Neuronal stem cell (in vitro differentiated cells): ENCODE measurements at regions not wholly inside any gene's neighbourhood (a gene's known extent, or its start where the extent isn't known, plus 50 kb on each side); places are given as distances from the start of the nearest gene placed in this dataset.

Experiments
- DNase-seq: peaks from one replicate; pipeline ENCODE4 v3.0.0-alpha.2; 2013; ENCODE audit warnings: low spot score
- H2AFZ ChIP-seq: one replicate; pipeline ENCODE4 v1.6.1; 2013; ENCODE audit warnings: mild to moderate bottlenecking, low read length, inconsistent platforms
- H2AK5ac ChIP-seq: 2 replicates; pipeline ENCODE4 v1.6.1; 2013; ENCODE audit warnings: low read depth, mild to moderate bottlenecking, inconsistent platforms, low read length, moderate library complexity, mixed read lengths
- H2BK120ac ChIP-seq: 2 replicates; pipeline ENCODE4 v1.6.1; 2013; ENCODE audit warnings: low read depth, mild to moderate bottlenecking, inconsistent platforms, low read length, moderate library complexity, mixed read lengths
- H2BK12ac ChIP-seq: one replicate; pipeline ENCODE4 v1.6.1; 2013; ENCODE audit warnings: low read length, inconsistent platforms
- H2BK15ac ChIP-seq: 2 replicates; pipeline ENCODE4 v1.6.1; 2013; ENCODE audit warnings: mild to moderate bottlenecking, low read length, inconsistent platforms, mixed read lengths
- H2BK5ac ChIP-seq: one replicate; pipeline ENCODE4 v1.6.1; 2013; ENCODE audit warnings: inconsistent platforms, mild to moderate bottlenecking, low read length, moderate library complexity
- H3K14ac ChIP-seq: one replicate; pipeline ENCODE4 v1.6.1; 2013; ENCODE audit warnings: low read length, inconsistent platforms
- H3K18ac ChIP-seq: 2 replicates; pipeline ENCODE4 v1.6.1; 2013; ENCODE audit warnings: low read length, inconsistent platforms
- H3K23ac ChIP-seq: 2 replicates; pipeline ENCODE4 v1.6.1; 2013; ENCODE audit warnings: low read depth, mild to moderate bottlenecking, mixed read lengths, low read length, inconsistent platforms; ENCODE audit not compliant: poor library complexity
- H3K27ac ChIP-seq: replicated peaks from 3 replicates; pipeline ENCODE4 v1.5.1; 2013; ENCODE audit warnings: low read length, inconsistent platforms
- H3K27me3 ChIP-seq, 3 experiments: 2 replicates each; pipeline ENCODE4 v1.6.1; 2013; ENCODE audit warnings: low read length in 3 of 3, mild to moderate bottlenecking in 2 of 3, inconsistent platforms in 1 of 3, low read depth in 1 of 3, mixed read lengths in 1 of 3, moderate library complexity in 1 of 3; ENCODE audit not compliant: control insufficient read depth in 3 of 3, insufficient read depth in 3 of 3
- H3K36me3 ChIP-seq, 2 donors: replicated peaks in 1 of 2; 2 replicates each; pipeline ENCODE4 v1.6.1; 2013; ENCODE audit warnings: low read length in 2 of 2; ENCODE audit not compliant: control insufficient read depth in 2 of 2, insufficient read depth in 2 of 2
- H3K4ac ChIP-seq: 2 replicates; pipeline ENCODE4 v1.6.1; 2013; ENCODE audit warnings: inconsistent platforms, mild to moderate bottlenecking, low read length, moderate library complexity
- H3K4me1 ChIP-seq, 2 donors: 1 replicate in 1 of 2; 2 replicates in 1 of 2; pipeline ENCODE4 v1.6.1; 2013; ENCODE audit warnings: low read length in 2 of 2, low read depth in 1 of 2; ENCODE audit not compliant: control insufficient read depth in 2 of 2, insufficient read depth in 1 of 2
- H3K4me2 ChIP-seq: one replicate; pipeline ENCODE4 v1.6.1; 2013; ENCODE audit warnings: mild to moderate bottlenecking, low read length, inconsistent platforms; ENCODE audit not compliant: insufficient read depth, poor library complexity, severe bottlenecking
- H3K4me3 ChIP-seq, 2 donors: 2 replicates each; pipeline ENCODE4 v1.5.1; 2013; ENCODE audit warnings: low read length in 2 of 2, mild to moderate bottlenecking in 2 of 2, inconsistent platforms in 1 of 2, moderate library complexity in 1 of 2
- H3K79me1 ChIP-seq: one replicate; pipeline ENCODE4 v1.6.1; 2013; ENCODE audit warnings: low read depth, mild to moderate bottlenecking, inconsistent platforms, low read length, moderate library complexity
- H3K9ac ChIP-seq: one replicate; pipeline ENCODE4 v1.6.1; 2013; ENCODE audit warnings: mild to moderate bottlenecking, low read depth, low read length, inconsistent platforms; ENCODE audit not compliant: poor library complexity
- H3K9me3 ChIP-seq, 2 donors: replicated peaks in 1 of 2; 2 replicates each; pipeline versions ENCODE3 to v1.6.1; 2013; ENCODE audit warnings: low read length in 2 of 2, mild to moderate bottlenecking in 2 of 2, inconsistent platforms in 1 of 2, low read depth in 1 of 2, mixed read lengths in 1 of 2, moderate library complexity in 1 of 2; ENCODE audit not compliant: control insufficient read depth in 2 of 2, insufficient read depth in 1 of 2
- H4K8ac ChIP-seq: one replicate; pipeline ENCODE4 v1.6.1; 2013; ENCODE audit warnings: low read depth, mild to moderate bottlenecking, inconsistent platforms, low read length, moderate library complexity
- H4K91ac ChIP-seq: one replicate; pipeline ENCODE4 v1.6.1; 2013; ENCODE audit warnings: low read length, low read depth, mild to moderate bottlenecking, inconsistent platforms; ENCODE audit not compliant: poor library complexity
- WGBS, 2 donors: extraction: QIAGEN DNeasy Blood & Tissue Kit; methylation state at CpG; one replicate each; pipeline ENCODE4 v1.1.7; 2013; ENCODE audit warnings: missing lambda C conversion rate in 2 of 2, mixed read lengths in 1 of 2; ENCODE audit not compliant: insufficient read length in 2 of 2, insufficient replicate concordance in 1 of 2; ENCODE audit errors: extremely low coverage in 2 of 2; 5-methylcytosine and 5-hydroxymethylcytosine counted together

- Histone ChIP-seq H2BK15ac (no peak overlapping the region), H2AK5ac (no peak overlapping the region), H4K8ac (no peak overlapping the region), H2BK5ac (no peak overlapping the region), H3K14ac (no peak overlapping the region), H2AFZ (no peak overlapping the region), H3K79me1 (no peaks in the 10 kb centered on the region), H3K4ac (no peak overlapping the region), H3K9ac (no peak overlapping the region), H2BK120ac (no peak overlapping the region), H3K4me1 (no peaks in the 10 kb centered on the region), H3K9me3 (no peaks in the 10 kb centered on the region), H3K4me3 (no peak overlapping the region), H3K23ac (no peak overlapping the region), H3K27ac (no peak overlapping the region), H4K91ac (no peak overlapping the region), H3K18ac (no peak overlapping the region), H3K27me3 (no peaks in the 10 kb centered on the region), H3K4me2 (no peak overlapping the region), H3K36me3 (no peaks in the 10 kb centered on the region), H2BK12ac (no peak overlapping the region)
- WGBS, 2 donors: no CpG with 5 or more reads among the region's 1 CpG
- DNase-seq: no peak
Measured at GRCh38 chr15:79373113-79373512, 59.0 kb upstream of the MINAR1 start.

- H3K27ac ChIP-seq: no peak overlapping the region
- H2BK12ac ChIP-seq: no peak overlapping the region
- H3K14ac ChIP-seq: no peak overlapping the region
- H2AFZ ChIP-seq: no peak overlapping the region
- H4K91ac ChIP-seq: no peak overlapping the region
- H3K4me1 ChIP-seq: no peaks in the 10 kb centered on the region
- no peak overlapping the region for H3K18ac ChIP-seq
- no peak overlapping the region for H3K9ac ChIP-seq
- H2BK15ac ChIP-seq: no peak overlapping the region
- H2BK120ac ChIP-seq: no peak overlapping the region
- no peaks in the 10 kb centered on the region for H3K9me3 ChIP-seq
- DNase-seq: no peak
- no peaks in the 10 kb centered on the region for H3K79me1 ChIP-seq
- H3K4ac ChIP-seq: no peak overlapping the region
- H2BK5ac ChIP-seq: no peak overlapping the region
- H3K4me2 ChIP-seq: no peak overlapping the region
- no peak overlapping the region for H3K4me3 ChIP-seq
- no CpG with 5 or more reads among the region's 2 CpGs for WGBS, 2 donors
- no peak overlapping the region for H3K23ac ChIP-seq
- no peaks in the 10 kb centered on the region for H3K27me3 ChIP-seq
- no peaks in the 10 kb centered on the region for H3K36me3 ChIP-seq
- no peak overlapping the region for H2AK5ac ChIP-seq
- no peak overlapping the region for H4K8ac ChIP-seq
Measured at GRCh38 chr15:79373728-79374127, 58.4 kb upstream of the MINAR1 start.

GRCh38 chr15:79376383-79376782, 55.8 kb upstream of the MINAR1 start:
- Histone ChIP-seq H3K14ac (no peak overlapping the region), H3K4me2 (no peak overlapping the region), H2BK15ac (no peak overlapping the region), H2AK5ac (no peak overlapping the region), H3K4me3 (no peak overlapping the region), H3K79me1 (no peaks in the 10 kb centered on the region), H4K8ac (no peak overlapping the region), H3K27me3 (no peaks in the 10 kb centered on the region), H2BK5ac (no peak overlapping the region), H2AFZ (no peak overlapping the region), H2BK12ac (no peak overlapping the region), H3K23ac (no peak overlapping the region), H2BK120ac (no peak overlapping the region), H3K9me3 (no peaks in the 10 kb centered on the region), H3K18ac (no peak overlapping the region), H4K91ac (no peak overlapping the region), H3K36me3 (no peaks in the 10 kb centered on the region), H3K9ac (no peak overlapping the region), H3K27ac (no peak overlapping the region), H3K4ac (no peak overlapping the region), H3K4me1 (no peaks in the 10 kb centered on the region)
- no peak for DNase-seq
- no CpG with 5 or more reads among the region's 3 CpGs for WGBS, 2 donors

GRCh38 chr15:79378394-79379109, 53.6 kb upstream of the MINAR1 start:
- Histone ChIP-seq H3K9ac (no peak overlapping the region), H3K4me2 (no peak overlapping the region), H2BK120ac (no peak overlapping the region), H3K79me1 (no peaks in the 10 kb centered on the region), H2AK5ac (no peak overlapping the region), H3K23ac (no peak overlapping the region), H3K4ac (no peak overlapping the region), H2BK5ac (no peak overlapping the region), H3K27me3 (no peaks in the 10 kb centered on the region), H3K18ac (no peak overlapping the region), H3K27ac (no peak overlapping the region), H3K9me3 (peaks cover 2 to 3% of the 10 kb centered on the region in 2 donors), H3K14ac (no peak overlapping the region), H4K91ac (no peak overlapping the region), H2BK15ac (no peak overlapping the region), H3K4me3 (no peak overlapping the region), H3K4me1 (no peaks in the 10 kb centered on the region), H4K8ac (no peak overlapping the region), H3K36me3 (no peaks in the 10 kb centered on the region), H2BK12ac (no peak overlapping the region), H2AFZ (no peak overlapping the region)
- WGBS, 2 donors: no CpG with 5 or more reads among the region's 3 CpGs
- DNase-seq: no peak
